Thyroid gland (tissue), 4 donors: ENCODE measurements at regions not wholly inside any gene's neighbourhood (a gene's known extent, or its start where the extent isn't known, plus 50 kb on each side); places are given as distances from the start of the nearest gene placed in this dataset.

Experiments
- DNase-seq, 2 donors: peaks; one replicate each; pipeline ENCODE4 v3.0.0-alpha.2; 2019
- H3K27ac ChIP-seq, 3 donors: fragments of 200-600 bp; sonication (generic); 1 replicate in 2 of 3; 2 replicates in 1 of 3; pipeline ENCODE4 v1.5.1; 2016 to 2019; ENCODE audit warnings: mild to moderate bottlenecking in 1 of 3, moderate library complexity in 1 of 3
- H3K27me3 ChIP-seq: fragments of 200-600 bp; sonication (generic); one replicate; pipeline ENCODE4 v1.5.1; 2019
- H3K36me3 ChIP-seq, 2 donors: fragments of 200-600 bp; sonication (generic); one replicate each; pipeline ENCODE4 v1.5.1; 2016 to 2019
- H3K4me1 ChIP-seq, 2 donors: fragments of 200-600 bp; sonication (generic); one replicate each; pipeline ENCODE4 v1.5.1; 2017 to 2019
- H3K4me3 ChIP-seq, 3 donors: fragments of 200-600 bp; sonication (generic); replicated peaks in 1 of 3; 1 replicate in 2 of 3; 2 replicates in 1 of 3; pipeline ENCODE4 v1.5.1; 2016; ENCODE audit warnings: mild to moderate bottlenecking in 1 of 3
- H3K9me3 ChIP-seq: fragments of 200-600 bp; sonication (generic); one replicate; pipeline ENCODE4 v1.5.1; 2017
- POLR2A ChIP-seq, 2 donors: fragments of 450-650 bp; IDR thresholded peaks; one replicate each; pipeline ENCODE4 v1.6.1; 2017; ENCODE audit warnings: antibody characterized with exemption in 2 of 2, mild to moderate bottlenecking in 2 of 2, moderate library complexity in 1 of 2
- WGBS, 2 donors: methylation state at CpG; one replicate each; pipeline ENCODE4 v1.1.5; 2017; 5-methylcytosine and 5-hydroxymethylcytosine counted together
- intact Hi-C: fragments of 100-400 bp; cut with DNase I; formaldehyde crosslinking; loops from one replicate; pipeline ENCODE4 v1.15.1; 2023
- TF ChIP-seq, protein P1 (sequence below), 6 experiments: fragments of 200-600 bp in 3 of 6; fragments of 450-650 bp in 3 of 6; sonication (generic) in 3 of 6; IDR thresholded peaks; one replicate each; pipeline ENCODE4 v1.5.1; 2016 to 2019; ENCODE audit warnings: antibody characterized with exemption in 6 of 6, mild to moderate bottlenecking in 2 of 6, inconsistent platforms in 1 of 6, moderate library complexity in 1 of 6

DNA sequence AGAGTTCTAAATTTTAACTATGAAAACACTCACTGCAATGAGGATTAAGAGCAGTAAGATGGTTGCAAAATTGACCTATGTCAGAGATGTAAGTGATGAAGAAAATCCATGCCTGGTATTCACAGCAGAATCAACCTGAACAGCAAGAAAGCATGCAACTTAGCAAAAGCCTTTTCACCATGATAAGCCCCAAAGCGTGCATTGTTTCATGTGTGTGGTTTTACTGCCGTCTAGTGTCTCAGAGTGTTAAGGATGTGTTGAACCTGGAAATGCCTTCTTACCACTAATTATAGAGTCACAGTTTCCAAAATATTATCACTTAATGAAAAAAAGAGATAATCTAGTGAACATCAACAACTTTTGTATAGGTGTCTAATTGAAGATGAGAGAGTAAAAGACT lies 415.2 kb upstream of the TRPC7 start:
- no peak for TF ChIP-seq POLR2A (IDR thresholded peaks at IDR 0.05)
- TF ChIP-seq, protein P1, sequence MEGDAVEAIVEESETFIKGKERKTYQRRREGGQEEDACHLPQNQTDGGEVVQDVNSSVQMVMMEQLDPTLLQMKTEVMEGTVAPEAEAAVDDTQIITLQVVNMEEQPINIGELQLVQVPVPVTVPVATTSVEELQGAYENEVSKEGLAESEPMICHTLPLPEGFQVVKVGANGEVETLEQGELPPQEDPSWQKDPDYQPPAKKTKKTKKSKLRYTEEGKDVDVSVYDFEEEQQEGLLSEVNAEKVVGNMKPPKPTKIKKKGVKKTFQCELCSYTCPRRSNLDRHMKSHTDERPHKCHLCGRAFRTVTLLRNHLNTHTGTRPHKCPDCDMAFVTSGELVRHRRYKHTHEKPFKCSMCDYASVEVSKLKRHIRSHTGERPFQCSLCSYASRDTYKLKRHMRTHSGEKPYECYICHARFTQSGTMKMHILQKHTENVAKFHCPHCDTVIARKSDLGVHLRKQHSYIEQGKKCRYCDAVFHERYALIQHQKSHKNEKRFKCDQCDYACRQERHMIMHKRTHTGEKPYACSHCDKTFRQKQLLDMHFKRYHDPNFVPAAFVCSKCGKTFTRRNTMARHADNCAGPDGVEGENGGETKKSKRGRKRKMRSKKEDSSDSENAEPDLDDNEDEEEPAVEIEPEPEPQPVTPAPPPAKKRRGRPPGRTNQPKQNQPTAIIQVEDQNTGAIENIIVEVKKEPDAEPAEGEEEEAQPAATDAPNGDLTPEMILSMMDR (IDR thresholded peaks at IDR 0.05): no peak
- Histone ChIP-seq H3K4me1 (no peaks in the 10 kb centered on the region), H3K27ac (no peak overlapping the region), H3K4me3 (no peak overlapping the region), H3K36me3 (no peaks in the 10 kb centered on the region), H3K9me3 (no peaks in the 10 kb centered on the region), H3K27me3 (no peaks in the 10 kb centered on the region)
- DNase-seq: no peak
- WGBS, 2 donors: 55 to 63% methylated on average over 2 of the region's 2 CpGs
- intact Hi-C loops: no loop called here

GRCh38 chr5:136776022-136776927 lies 410.9 kb upstream of the TRPC7 start:
- H3K4me3 ChIP-seq: no peak overlapping the region
- no peak overlapping the region for H3K27ac ChIP-seq
- no peak for DNase-seq
- H3K27me3 ChIP-seq: no peaks in the 10 kb centered on the region
- no peaks in the 10 kb centered on the region for H3K9me3 ChIP-seq
- TF ChIP-seq, protein P1 (IDR thresholded peaks at IDR 0.05): no peak
- TF ChIP-seq POLR2A (IDR thresholded peaks at IDR 0.05): no peak
- no peaks in the 10 kb centered on the region for H3K4me1 ChIP-seq
- intact Hi-C loops: no loop called here
- WGBS, 2 donors: 67 to 81% methylated on average over 4 of the region's 4 CpGs
- no peaks in the 10 kb centered on the region for H3K36me3 ChIP-seq

DNA sequence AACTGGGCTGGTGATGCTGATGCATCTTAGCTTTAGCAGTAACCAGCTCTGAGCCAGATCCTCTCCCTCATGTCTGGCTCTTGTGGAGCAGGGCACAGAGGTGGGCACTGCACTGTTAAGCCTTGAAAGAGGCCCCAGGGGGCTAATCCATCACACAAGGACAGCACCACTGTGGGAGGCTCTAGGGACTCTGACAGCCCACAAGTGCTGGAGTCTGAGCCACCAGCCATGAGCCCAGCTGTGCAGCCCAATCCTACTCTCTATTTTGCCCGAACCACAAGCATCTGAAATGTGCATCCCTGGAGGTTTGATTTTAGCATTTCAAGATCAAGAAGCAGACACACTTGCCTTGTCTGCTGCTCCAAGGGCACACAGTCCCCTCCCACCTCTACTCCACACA lies 407.1 kb upstream of the TRPC7 start:
- TF ChIP-seq POLR2A (IDR thresholded peaks at IDR 0.05): no peak
- TF ChIP-seq, protein P1 (IDR thresholded peaks at IDR 0.05): no peak
- H3K27ac ChIP-seq: no peak overlapping the region
- no peaks in the 10 kb centered on the region for H3K36me3 ChIP-seq
- intact Hi-C loops: loop anchor here (5.0 kb wide), 1 partner anchor 525 kb away; no protein-coding TSS in a partner anchor
- no peaks in the 10 kb centered on the region for H3K27me3 ChIP-seq
- DNase-seq: no peak
- H3K9me3 ChIP-seq: no peaks in the 10 kb centered on the region
- H3K4me1 ChIP-seq: no peaks in the 10 kb centered on the region
- H3K4me3 ChIP-seq: no peak overlapping the region
- WGBS, 2 donors: 67 to 87% methylated on average over 1 of the region's 1 CpG

- Histone ChIP-seq H3K27me3 (no peaks in the 10 kb centered on the region), H3K4me3 (no peak overlapping the region), H3K27ac (no peak overlapping the region), H3K4me1 (no peaks in the 10 kb centered on the region), H3K36me3 (no peaks in the 10 kb centered on the region), H3K9me3 (no peaks in the 10 kb centered on the region)
- peak; percentile 68 to 79 for DNase-seq
- no peak for TF ChIP-seq POLR2A (IDR thresholded peaks at IDR 0.05)
- TF ChIP-seq, protein P1 (IDR thresholded peaks at IDR 0.05): peak; percentile 67 to 93 (median 80)
- intact Hi-C loops: loop anchor here (5.0 kb wide), 1 partner anchor 523 kb away; no protein-coding TSS in a partner anchor
- 24 to 30% methylated on average over 11 of the region's 11 CpGs for whole genome bisulfite sequencing, 2 donors
Measured at GRCh38 chr5:136769900-136770684, 404.7 kb upstream of the TRPC7 start.
